Bone marrow (tissue), 2 donors: ENCODE measurements at regions not wholly inside any gene's neighbourhood (a gene's known extent, or its start where the extent isn't known, plus 50 kb on each side); places are given as distances from the start of the nearest gene placed in this dataset.

Experiments
- DNase-seq, 2 donors: peaks; one replicate each; lab custom pipeline; 2025; lab: John Stamatoyannopoulos, UW

DNA sequence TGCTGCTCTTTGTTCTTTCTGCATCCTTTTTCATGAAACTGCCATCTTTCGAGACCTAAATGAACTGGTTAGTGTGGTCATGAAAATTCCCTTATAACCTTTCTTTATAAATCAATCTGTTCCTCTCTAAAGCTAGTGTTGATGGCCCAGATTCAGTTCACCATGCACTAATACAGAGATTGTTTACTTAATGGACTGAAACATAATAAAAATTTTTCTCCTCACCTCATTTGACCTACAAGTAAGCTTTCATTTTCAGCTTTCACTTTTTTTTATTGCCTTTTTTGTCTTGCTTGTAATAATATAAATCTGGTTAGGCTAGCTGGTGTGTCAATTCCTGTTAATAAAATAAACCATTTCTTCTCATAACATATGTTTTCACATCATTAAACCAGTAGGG is 183.8 kb downstream of the CCDC59 start:
- no peak for DNase-seq

DNA sequence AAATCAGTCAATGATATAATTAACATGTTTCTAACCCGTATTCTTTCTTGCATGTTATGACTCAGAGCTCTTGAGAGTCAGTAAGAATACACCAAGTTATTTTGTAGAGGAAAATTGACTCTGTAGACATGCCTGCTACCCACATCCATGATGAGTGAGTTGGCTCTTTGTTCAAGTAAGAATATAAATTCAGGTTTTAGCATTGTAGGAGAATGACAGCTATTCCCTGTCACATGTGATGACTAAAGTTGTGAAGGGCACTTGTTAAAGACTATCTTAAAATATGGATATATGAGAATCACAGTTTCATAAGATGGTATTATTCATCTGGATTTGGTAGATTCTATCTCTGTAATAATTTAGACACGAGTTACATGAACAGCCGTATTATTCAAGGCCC is 209.1 kb downstream of the CCDC59 start:
- DNase-seq: no peak

DNA sequence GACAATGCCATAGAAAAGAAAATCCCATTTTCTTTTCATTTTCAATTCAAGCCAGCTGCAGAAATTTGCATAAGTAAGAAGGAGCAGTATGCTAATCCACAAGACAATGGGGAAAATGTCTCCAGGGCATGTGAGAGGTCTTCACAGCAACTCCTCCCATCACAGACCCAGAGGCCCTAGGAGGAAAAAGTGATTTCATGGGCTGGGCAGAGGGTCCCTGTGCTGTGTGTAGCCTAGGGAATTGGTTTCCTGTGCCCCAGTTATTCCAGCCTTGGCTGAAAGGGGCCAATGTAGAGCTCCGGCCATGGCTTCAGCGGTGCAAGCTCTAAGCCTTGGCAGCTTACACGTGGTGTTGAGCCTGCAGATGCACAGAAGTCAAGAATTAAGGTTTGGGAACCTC is 211.4 kb downstream of the CCDC59 start:
- DNase-seq: no peak

DNA sequence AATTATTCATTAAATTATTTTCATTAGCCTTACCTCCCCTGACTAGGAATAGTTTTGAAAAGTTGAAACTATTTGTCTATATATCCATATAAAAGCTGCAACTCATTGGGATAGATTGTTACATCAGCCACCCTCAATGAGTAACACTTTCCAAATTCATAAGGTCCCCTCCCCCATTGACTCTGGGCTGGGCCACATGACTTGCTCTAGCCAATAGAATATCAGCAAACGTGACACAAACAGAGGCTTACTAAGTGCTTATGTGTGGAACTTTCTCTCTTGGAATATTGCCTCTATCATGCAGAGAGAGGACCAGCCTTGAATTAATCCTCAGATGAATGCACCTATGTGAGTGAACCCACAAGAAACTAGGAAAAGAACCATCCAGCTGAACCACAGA is 213.7 kb downstream of the CCDC59 start:
- no peak for DNase-seq

DNA sequence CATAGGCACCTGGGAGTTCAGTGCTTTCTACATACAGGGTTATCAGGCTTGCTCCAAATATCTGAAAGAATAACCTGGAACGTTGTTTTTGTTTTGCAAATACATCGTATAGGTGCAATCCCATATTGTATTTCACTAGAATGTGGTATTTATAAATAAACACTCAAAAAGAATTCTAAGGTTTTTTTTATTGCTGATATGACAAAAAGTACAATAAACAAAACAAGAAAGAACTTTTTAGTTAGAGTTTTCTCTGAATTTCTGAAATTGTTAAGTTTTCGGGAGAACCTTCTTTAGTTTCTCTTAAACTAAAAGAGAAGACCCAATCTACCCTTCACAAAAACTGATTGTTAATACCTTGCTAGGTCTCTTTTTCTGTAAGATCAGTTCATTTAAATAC is 225.8 kb downstream of the CCDC59 start:
- no peak for DNase-seq

DNA sequence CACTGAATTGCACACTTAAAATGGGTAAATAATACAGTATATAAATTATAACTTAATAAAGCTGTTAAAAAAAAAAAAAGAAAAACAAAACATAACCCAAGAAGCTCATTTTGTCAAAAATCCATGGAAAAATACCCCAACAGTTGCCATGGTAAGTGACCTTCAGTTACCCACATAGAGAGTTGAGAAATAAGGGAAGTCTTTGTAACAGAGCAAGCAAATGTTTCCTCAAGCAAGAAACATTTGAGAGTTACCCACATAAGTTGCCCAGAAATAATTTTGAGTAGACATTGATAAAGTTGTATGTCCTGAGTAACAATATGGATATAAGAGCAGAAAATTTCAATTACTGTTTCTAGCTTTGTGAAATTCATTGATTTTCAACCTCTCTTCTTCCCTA is 227.4 kb downstream of the CCDC59 start:
- DNase-seq: no peak

DNA sequence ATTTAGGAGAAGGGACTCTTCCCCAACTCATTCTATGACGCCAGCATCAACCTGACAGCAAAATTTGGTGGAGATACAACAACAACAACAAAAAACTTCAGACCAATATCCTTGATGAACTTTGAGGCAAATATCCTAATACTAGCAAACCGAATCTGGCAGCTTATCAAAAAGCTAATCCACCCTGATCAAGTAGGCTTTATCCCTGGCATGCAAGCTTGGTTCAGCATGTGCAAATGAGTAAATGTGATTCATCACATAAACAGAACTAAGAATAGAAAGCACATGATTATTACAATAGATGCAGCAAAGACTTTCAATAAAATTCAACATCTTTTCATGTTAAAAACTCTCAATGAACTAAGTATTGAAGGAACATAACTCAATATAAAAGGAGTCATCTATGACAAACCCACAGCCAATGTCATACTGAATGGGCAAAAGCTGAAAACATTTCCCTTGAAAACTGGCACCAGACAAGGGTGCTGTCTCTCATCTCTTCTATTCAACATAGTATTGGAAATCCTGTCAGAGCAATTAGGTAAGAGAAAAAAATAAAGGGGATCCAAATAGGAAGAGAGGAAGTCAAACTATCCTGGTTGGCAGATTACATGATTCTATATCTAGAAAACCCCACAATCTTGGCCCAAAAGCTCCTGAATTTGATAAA is 233.3 kb downstream of the CCDC59 start:
- no peak for DNase-seq

DNA sequence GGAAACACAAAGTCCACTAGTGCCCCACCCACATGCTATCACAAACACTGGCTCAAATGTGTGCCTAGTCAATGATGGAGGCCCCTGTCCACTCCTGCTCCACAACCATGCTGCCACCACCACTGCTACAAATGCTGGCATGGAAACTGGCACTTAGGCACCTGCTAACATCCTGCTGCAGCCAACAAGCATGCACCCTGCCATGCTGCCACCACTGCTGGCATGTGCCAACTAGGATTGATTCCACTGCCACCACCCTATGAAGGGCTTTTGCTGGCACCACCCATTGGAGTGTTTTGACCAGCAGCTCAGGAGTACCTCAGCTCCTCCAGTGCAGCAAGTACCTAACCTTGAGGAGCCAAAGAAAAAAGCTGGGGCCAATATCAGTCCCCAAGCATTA is 236.6 kb downstream of the CCDC59 start:
- DNase-seq: no peak

DNA sequence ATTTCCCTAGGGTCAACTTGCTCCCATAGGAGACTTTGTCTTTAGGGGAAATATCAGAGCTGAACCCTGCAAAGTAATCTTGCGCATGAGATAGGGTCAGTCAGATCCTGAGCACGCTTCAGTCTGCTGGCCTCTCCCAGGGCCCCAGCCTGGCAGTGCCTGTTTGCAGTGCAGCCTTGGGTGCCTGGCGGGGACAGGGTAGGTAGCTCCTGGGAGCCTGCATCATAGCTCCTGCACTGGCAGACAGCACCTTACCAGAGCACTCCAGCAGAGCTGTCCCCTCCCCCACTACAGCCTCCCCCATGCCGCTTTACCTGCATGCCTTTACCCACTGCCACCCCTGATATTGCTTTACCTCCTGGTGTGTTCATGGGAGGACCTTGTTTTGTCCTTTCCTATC is 237.3 kb downstream of the CCDC59 start:
- DNase-seq: no peak

DNA sequence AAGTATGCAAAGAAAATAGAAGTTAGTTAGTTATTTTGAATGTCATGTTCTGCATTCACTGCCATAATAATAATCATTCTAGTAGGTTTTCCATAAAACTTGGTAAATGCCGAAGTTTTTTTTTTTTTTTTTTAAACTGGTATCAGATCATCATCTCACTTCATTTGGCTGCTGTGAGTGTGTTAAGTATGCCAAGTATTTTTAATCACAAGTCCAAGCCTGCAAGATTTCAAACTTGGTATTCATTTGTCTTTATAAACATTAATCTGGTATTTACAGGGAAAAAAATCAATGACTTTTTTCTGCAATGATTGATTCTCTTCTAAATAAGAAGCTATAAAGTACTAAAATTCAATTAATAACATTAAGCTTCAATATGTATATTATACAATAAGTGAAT is 248.9 kb downstream of the CCDC59 start:
- DNase-seq: no peak

DNA sequence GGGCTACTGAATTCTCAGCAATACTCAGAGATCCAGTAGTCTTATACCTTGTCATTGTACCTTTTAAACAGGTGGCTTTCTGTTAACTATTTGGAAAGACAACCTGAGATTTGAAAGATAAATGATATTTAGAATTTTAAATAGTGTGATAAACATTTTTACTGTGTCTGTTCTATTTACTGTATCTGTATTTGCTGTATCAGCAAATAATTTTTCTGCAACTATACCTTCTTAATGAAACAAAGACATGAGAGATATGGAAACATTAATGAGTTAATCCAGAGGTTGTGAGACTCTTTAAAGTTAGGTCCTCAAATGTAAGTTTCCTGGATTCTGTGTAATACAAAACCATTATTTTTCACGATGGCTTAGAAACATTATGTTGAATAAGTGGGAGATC is 249.6 kb downstream of the CCDC59 start:
- DNase-seq: no peak

DNA sequence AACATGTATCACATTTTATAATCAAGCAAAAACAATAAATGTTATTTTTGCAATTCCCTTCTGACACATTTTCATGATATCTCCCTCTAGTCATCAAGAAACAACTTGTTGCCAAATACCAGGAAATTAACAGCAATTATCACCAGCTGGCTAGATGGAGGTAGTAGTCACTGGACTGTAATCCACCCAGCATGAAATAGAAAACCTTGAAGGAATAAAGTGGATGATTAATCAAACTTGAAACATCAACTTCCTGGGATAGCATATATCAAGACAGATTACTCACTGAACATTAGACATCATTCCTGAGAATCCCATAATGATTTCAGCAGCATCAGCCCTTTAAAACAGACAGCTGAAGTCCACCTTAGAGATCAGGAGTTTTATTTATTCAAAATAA is 259.0 kb downstream of the CCDC59 start:
- DNase-seq: no peak

DNA sequence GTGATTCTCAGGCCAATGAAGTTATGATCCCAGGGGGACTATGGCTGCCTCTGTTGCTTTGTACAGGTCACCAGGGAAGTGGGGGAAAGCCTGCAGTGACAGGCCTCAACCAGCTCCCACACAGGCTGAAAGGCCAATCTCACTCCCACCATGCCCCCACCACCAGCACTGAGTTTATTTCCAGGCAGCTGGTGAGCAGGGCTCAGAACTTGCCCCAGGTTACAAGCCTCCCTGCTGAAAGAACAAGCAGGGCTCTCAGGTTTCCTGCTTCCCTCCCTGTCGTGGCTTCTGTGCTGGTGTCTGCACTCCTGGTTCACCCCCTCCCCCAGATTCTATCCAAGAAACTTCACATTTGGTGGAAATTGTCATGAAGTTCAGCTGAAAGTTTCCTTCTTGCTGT is 260.3 kb downstream of the CCDC59 start:
- DNase-seq: no peak

DNA sequence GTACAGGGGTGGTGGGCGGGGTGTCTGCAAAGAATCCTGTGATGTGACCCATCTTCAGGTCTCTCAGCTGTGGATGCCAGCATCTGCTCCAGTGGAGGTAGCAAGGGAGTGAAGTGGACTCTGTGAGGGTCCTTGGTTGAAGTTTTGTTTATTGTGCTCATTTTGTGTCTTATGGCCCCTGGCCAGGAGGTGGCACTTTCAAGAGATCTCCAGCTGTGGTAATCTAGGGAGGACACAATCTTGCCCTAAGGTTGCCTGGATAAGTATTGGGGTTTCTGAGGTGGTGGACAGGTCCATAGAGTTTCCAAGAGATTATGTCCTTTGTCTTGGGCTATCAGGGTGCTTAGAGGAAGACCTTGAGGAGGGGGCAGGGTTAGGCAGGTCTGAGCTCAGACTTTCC is 260.7 kb downstream of the CCDC59 start:
- DNase-seq: no peak

DNA sequence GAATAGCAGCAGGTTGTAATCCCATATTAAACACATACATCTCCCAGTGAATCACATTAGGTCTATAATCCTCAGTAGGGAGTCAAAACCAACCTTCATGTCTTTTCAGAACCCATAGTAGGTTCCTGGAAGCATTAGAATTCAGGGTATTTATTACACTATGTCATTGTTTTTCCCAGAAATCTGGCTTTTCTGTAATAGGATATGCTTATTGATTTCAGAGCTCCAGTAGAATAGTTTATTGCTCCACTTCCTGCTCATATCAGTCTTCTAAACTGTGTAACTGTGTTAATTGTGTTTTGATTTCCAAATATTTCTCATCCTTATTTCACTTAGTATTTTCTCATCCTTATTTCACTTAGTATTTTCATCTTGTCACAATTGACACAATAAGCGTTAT is 268.0 kb downstream of the CCDC59 start:
- no peak for DNase-seq

DNA sequence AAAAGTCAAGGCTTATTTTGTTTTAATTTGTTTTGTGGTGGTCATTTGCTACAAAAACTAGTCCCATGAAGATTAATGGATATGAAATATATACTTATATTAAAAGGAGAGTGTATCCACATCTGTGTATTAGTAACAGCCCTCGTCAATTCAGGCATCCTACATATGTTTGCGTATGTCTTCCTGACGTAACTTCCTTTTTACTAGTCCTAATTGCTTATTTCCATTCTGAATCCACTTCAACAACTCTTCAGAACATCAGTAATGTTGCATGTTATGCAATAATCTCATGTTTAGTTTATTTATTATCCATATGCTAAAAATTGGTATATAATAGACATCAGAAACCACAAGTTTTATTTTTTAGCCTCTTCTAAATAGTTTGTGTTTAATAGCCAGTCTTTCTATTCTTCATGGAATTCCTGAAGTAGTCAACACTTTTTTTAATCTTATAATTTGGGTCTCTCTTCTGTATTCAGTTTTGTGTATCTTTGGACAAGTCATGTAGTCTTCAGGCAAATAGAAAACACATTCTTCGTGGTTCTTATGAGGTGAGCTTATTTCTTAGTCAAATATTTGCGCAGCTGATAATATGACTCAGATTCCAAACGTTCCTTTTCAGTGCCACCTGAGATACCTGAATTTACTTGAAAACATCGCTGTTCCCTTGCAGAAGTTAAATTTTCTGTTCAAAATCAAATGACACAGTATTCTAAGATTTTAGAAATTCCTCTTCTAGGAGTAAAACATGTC is 268.6 kb downstream of the CCDC59 start:
- DNase-seq: no peak

DNA sequence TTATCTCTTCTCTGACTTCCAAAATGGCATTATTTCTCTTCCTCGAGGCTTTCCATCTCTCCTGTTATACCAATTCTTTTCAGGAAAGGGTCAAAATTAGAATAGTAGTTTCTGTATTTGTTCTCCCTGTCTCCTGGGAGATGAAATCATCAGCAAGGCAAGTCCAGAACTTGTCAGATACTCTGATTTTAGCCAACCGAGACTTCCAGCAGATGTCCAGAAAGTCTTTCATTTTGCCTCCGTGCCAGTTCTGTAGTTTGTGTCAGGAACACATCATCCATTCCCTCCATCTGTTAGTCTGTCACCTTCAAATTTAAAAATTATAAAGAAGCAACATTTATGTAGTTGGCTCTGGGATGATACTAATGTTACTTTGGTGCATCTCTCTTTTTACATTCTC is 275.7 kb downstream of the CCDC59 start:
- no peak for DNase-seq

DNA sequence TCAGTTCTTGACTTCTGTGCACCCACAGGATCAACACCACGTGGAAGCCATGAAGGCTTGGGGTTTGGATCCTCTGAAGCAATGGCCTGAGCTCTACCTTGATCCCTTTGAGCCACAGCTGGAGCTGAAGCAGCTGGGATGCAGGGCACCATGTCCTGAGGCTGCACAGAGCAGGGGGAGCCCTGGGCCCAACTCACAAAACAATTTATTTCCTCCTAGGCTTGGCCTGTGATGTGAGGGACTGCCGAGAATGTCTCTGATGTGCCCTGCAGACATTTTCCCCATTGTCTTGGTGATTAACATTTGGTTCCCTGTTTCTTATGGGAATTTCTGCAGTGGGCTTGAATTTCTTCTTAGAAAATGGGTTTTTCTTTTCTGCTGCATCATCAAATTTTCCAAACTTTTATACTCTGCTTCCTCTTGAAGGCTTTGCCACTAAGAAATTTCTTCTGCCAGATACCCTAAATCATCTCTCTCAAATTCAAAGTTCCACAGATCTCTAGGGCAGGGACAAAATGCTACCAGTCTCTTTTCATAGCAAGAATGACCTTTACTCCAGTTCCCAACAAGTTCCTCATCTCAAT is 288.2 kb downstream of the CCDC59 start:
- no peak for DNase-seq

DNA sequence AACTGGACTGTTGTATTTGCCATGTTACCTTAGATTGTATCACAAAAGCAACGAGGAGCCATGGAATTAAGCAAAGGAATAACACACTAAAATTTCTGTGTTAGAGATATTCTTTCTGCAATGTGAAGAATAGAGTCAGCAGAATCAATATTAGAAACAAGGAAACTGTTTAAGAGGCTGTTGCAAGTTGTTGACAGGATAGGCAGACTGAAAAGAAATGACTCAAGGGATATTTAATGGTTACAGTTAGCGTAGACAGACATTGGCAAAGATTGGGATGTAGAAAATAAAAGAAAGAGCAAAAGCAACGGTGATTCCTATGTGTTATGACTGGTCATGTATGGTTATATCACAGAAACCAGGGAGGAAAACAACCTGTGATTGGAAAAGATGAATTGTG is 299.0 kb upstream of the PPFIA2 start:
- no peak for DNase-seq

DNA sequence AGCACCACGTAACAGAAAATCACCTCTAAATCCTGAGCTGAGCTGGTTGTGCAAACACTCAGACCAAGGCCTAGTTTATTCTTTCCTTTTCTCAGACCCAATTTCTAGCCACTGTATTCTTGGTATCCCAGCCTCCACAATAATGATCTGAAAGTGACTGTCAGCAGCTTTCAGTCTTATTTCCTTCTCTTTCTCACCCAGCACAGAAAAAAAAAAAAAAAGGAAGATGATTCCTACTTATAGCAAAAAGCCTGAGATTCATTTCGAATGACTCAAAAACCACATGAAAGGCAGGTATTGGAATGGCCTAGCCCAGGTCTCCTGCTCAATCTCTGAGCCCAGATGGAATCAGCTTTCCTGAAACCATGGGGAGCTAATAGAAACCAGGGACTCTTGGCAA is 298.6 kb upstream of the PPFIA2 start:
- DNase-seq: no peak

DNA sequence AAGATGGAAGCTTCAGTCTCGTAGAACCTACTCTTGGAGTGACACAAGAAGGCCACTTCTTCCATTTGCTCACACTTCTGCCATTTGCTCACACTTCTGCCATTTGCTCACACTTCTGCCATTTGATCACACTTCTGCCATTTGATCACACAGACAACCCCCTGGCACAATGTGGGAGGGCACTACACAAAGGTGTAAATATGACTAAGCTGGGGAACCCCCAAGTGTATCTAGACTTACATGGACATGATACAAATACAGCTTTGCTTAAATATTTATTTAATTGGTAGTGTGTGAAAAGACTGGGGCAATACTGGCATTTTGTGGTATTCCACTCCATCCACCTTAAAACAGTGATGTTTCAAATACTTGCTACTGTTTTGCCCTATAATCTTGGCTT is 296.2 kb upstream of the PPFIA2 start:
- DNase-seq: no peak

DNA sequence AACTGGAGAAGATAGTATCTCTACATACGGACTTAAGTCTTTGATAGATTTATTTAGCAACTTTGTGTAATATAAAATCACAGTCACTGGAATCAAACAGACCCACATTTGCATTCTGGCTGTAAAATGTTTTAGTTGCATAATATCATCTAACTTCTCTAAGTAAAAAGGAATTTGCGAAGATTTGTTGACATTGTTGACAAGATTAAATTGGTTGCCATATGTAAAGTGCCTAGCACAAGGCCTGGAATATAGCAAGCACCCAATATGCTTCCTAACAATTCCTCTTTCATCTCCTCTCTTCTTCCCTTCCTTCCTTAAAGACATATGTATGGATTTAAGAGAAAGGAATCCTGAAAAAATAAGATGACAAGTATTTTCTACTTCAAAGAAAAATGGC is 295.4 kb upstream of the PPFIA2 start:
- DNase-seq: no peak

DNA sequence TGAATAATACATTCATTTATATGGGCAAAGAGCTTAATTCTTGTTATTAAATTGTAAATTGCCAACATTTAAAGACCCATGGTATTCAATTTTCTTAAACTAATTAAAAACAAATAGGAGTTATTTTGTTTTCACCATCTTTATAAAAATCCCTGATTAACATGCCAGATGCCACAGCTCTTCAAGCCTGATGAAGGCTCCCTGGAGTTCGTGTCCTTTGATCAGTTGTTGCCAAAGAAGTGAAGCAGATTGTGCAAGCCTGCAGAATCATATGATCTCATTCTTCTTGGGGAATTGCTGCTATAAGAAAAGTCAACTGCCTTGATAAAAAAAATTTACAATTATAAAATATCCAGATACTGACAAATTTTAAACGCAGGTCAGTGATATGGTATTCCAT is 288.3 kb upstream of the PPFIA2 start:
- no peak for DNase-seq
